Body of pancreas (tissue), 4 donors: ENCODE measurements at regions not wholly inside any gene's neighbourhood (a gene's known extent, or its start where the extent isn't known, plus 50 kb on each side); places are given as distances from the start of the nearest gene placed in this dataset.

ENCODE experiments used
- ATAC-seq: fragments of 150-250 bp; one replicate; pipeline ENCODE4 v1.9.1; 2016
- DNase-seq, 4 donors: peaks; one replicate each; pipeline ENCODE4 v3.0.0-alpha.2; 2019
- H3K27ac ChIP-seq, 4 donors: fragments of 200-600 bp; sonication (generic); 1 replicate in 3 of 4; 2 replicates in 1 of 4; pipeline versions ENCODE4 v1.5.1 to v1.6.1; 2016 to 2019; ENCODE audit warnings: mild to moderate bottlenecking in 1 of 4, mixed read lengths in 1 of 4, moderate library complexity in 1 of 4
- H3K27me3 ChIP-seq, 2 donors: fragments of 200-600 bp; sonication (generic); one replicate each; pipeline ENCODE4 v1.6.0; 2016; ENCODE audit warnings: mild to moderate bottlenecking in 1 of 2
- H3K36me3 ChIP-seq, 2 donors: fragments of 200-600 bp; sonication (generic); replicated peaks in 1 of 2; 2 replicates each; pipeline ENCODE4 v1.5.1; 2016; ENCODE audit warnings: low read depth in 2 of 2; ENCODE audit not compliant: insufficient read depth in 1 of 2
- H3K4me1 ChIP-seq: fragments of 200-600 bp; sonication (generic); one replicate; pipeline ENCODE4 v1.6.0; 2016
- H3K4me3 ChIP-seq, 2 donors: fragments of 200-600 bp; sonication (generic); 1 replicate in 1 of 2; 2 replicates in 1 of 2; pipeline ENCODE4 v1.5.1; 2016 to 2019
- H3K9me3 ChIP-seq, 3 donors: fragments of 200-600 bp; sonication (generic); 1 replicate in 2 of 3; 2 replicates in 1 of 3; pipeline ENCODE4 v1.5.1; 2016
- CTCF ChIP-seq, 7 experiments: fragments of 450-650 bp in 4 of 7; fragments of 200-600 bp in 3 of 7; sonication (generic) in 3 of 7; IDR thresholded peaks; one replicate each; pipeline ENCODE4 v1.5.1; 2016 to 2019; ENCODE audit warnings: antibody characterized with exemption in 7 of 7
- POLR2A ChIP-seq, 3 donors: fragments of 450-650 bp; IDR thresholded peaks; one replicate each; pipeline ENCODE4 v1.6.1; 2016; ENCODE audit warnings: antibody characterized with exemption in 3 of 3, mild to moderate bottlenecking in 2 of 3
- WGBS, 2 donors: methylation state at CpG; one replicate each; pipeline ENCODE4 v1.1.5; 2017; 5-methylcytosine and 5-hydroxymethylcytosine counted together
- intact Hi-C: fragments of 100-400 bp; cut with DNase I; formaldehyde crosslinking; loops from one replicate; pipeline ENCODE4 v1.15.1; 2023

- no peak overlapping the region for H3K4me3 ChIP-seq
- no peaks in the 10 kb centered on the region for H3K9me3 ChIP-seq
- H3K4me1 ChIP-seq = no peaks in the 10 kb centered on the region
- no peaks in the 10 kb centered on the region for H3K36me3 ChIP-seq
- H3K27me3 ChIP-seq = no peaks in the 10 kb centered on the region
- ATAC-seq (no peak), DNase-seq (no peak)
- TF ChIP-seq CTCF (IDR thresholded peaks at IDR 0.05) (no peak), POLR2A (IDR thresholded peaks at IDR 0.05) (no peak)
- intact Hi-C loops = no loop called here
- H3K27ac ChIP-seq = no peak overlapping the region
- 89 to 93% methylated on average over 12 of the region's 12 CpGs for WGBS, 2 donors
Observed at GRCh38 chr6:223763-224162, 68.5 kb upstream of the DUSP22 start.

GRCh38 chr6:224350-224749 is 67.9 kb upstream of the DUSP22 start:
- 91 to 97% methylated on average over 8 to 13 of the region's 13 CpGs for WGBS, 2 donors
- Histone ChIP-seq H3K4me1 (no peaks in the 10 kb centered on the region), H3K4me3 (no peak overlapping the region), H3K36me3 (no peaks in the 10 kb centered on the region), H3K9me3 (no peaks in the 10 kb centered on the region), H3K27ac (no peak overlapping the region), H3K27me3 (no peaks in the 10 kb centered on the region)
- intact Hi-C loops = no loop called here
- no peak for DNase-seq
- no peak for ATAC-seq
- TF ChIP-seq POLR2A (IDR thresholded peaks at IDR 0.05) = no peak
- TF ChIP-seq CTCF (IDR thresholded peaks at IDR 0.05) = no peak

- H3K4me3 ChIP-seq = no peak overlapping the region
- TF ChIP-seq POLR2A (IDR thresholded peaks at IDR 0.05) (no peak), CTCF (IDR thresholded peaks at IDR 0.05) (no peak)
- H3K27me3 ChIP-seq = no peaks in the 10 kb centered on the region
- 63 to 72% methylated on average over 12 to 20 of the region's 20 CpGs for WGBS, 2 donors
- intact Hi-C loops = no loop called here
- ATAC-seq = no peak
- H3K36me3 ChIP-seq = no peaks in the 10 kb centered on the region
- H3K4me1 ChIP-seq = no peaks in the 10 kb centered on the region
- no peak overlapping the region for H3K27ac ChIP-seq
- no peak for DNase-seq
- H3K9me3 ChIP-seq = no peaks in the 10 kb centered on the region
Observed at GRCh38 chr6:225121-225721, 67.1 kb upstream of the DUSP22 start.

GRCh38 chr6:225907-226306 is 66.4 kb upstream of the DUSP22 start:
- H3K4me3 ChIP-seq = no peak overlapping the region
- H3K4me1 ChIP-seq = no peaks in the 10 kb centered on the region
- WGBS, 2 donors = 83 to 88% methylated on average over 17 of the region's 17 CpGs
- H3K9me3 ChIP-seq = no peaks in the 10 kb centered on the region
- intact Hi-C loops = no loop called here
- DNase-seq (no peak), ATAC-seq (no peak)
- no peaks in the 10 kb centered on the region for H3K27me3 ChIP-seq
- H3K27ac ChIP-seq = no peak overlapping the region
- no peak for TF ChIP-seq POLR2A (IDR thresholded peaks at IDR 0.05)
- no peak for TF ChIP-seq CTCF (IDR thresholded peaks at IDR 0.05)
- no peaks in the 10 kb centered on the region for H3K36me3 ChIP-seq

- Histone ChIP-seq H3K36me3 (no peaks in the 10 kb centered on the region), H3K4me1 (no peaks in the 10 kb centered on the region), H3K4me3 (no peak overlapping the region), H3K27ac (no peak overlapping the region), H3K27me3 (no peaks in the 10 kb centered on the region), H3K9me3 (no peaks in the 10 kb centered on the region)
- ATAC-seq (no peak), DNase-seq (no peak)
- intact Hi-C loops = no loop called here
- 93 to 94% methylated on average over 4 to 6 of the region's 6 CpGs for WGBS, 2 donors
- no peak for TF ChIP-seq CTCF (IDR thresholded peaks at IDR 0.05)
Observed at GRCh38 chr6:226516-227073, 65.7 kb upstream of the DUSP22 start.
